Dendritic cell treated with granulocyte-macrophage colony-stimulating factor and Interleukin-4, amounts not matched to agents 40 ng/mL and 50 ng/mL, for 4 days (primary cell): ENCODE measurements at regions not wholly inside any gene's neighbourhood (a gene's known extent, or its start where the extent isn't known, plus 50 kb on each side); places are given as distances from the start of the nearest gene placed in this dataset.

Experiments used
- H3K27ac Mint-ChIP-seq: one replicate; pipeline ENCODE4 v1.8.0; 2022; ENCODE audit warnings: mild to moderate bottlenecking, mixed read lengths
- H3K27me3 Mint-ChIP-seq: one replicate; pipeline ENCODE4 v1.8.0; 2022; ENCODE audit warnings: mild to moderate bottlenecking, mixed read lengths
- H3K36me3 Mint-ChIP-seq: one replicate; pipeline ENCODE4 v1.8.0; 2022; ENCODE audit warnings: low read depth, mixed read lengths
- H3K4me1 Mint-ChIP-seq: one replicate; pipeline ENCODE4 v1.8.0; 2022; ENCODE audit warnings: low read depth, mixed read lengths
- H3K4me3 Mint-ChIP-seq: one replicate; pipeline ENCODE4 v1.8.0; 2022; ENCODE audit warnings: mild to moderate bottlenecking, moderate library complexity, mixed read lengths
- H3K9me3 Mint-ChIP-seq: one replicate; pipeline ENCODE4 v1.8.0; 2022; ENCODE audit warnings: mixed read lengths
- intact Hi-C: fragments of 100-400 bp; cut with micrococcal nuclease; formaldehyde crosslinking; loops from one replicate; pipeline ENCODE4 v1.15.0; 2022

DNA sequence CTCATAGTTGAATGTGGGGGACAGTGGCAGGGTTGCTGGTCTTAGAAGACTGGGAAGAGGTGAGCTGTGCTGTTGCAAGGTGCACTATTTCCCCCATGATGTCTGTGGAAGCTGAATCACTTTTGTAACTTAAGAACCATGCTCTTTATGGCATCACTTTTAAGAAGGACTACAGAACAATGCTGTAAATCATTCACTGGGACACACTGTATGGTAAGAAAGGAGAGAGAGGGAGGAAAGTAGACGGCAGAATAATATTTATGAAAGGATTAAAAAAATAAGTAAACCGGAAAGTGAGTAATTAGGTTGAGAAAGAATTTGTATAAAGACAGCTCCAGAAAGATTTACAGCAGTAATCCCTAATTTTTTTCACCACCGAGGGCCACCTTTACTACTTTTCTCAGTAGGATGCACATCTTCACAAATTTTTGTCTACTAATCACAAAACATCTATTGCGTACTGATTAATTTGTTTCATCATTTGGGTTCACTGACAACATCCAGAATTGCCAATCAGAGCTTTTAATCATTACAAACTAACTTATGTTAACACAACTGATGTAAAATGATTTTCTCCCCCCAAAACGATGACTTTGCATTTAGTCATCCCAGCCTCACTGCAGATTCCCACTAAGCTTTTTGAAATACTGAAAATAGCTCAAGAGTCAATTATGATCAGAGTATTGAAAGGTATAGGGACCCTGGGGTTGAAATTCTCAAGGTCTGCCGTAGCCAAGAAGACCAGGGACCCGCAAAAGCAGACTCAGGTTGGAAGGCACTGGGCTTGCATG lies 560.7 kb upstream of the NOX3 start:
- Mint-ChIP-seq H3K9me3 (no peaks in the 10 kb centered on the region), H3K4me3 (no peak overlapping the region), H3K27me3 (no peaks in the 10 kb centered on the region), H3K36me3 (no peaks in the 10 kb centered on the region), H3K27ac (no peak overlapping the region), H3K4me1 (peaks cover 27% of the 10 kb centered on the region)
- intact Hi-C loops, result no loop called here

DNA sequence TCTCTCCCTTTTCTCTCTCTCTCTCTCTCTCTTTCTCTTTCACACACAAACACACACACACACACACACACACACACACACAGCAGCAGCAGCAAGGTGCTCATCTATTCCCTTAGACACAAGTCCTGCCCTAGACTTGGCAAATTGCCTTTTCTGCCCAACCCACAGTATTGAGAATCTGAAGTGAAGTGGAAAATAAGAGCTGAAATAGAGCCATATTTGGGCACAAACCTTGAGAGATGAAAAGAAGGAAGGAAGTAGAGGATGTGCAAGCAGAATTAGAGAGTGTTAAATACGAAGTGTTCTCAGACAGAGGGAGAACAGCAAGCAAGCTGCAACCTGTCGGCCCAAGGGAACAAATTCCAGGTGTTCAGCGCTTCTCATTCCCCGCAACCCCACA lies 557.5 kb upstream of the NOX3 start:
- H3K36me3 Mint-ChIP-seq, result no peaks in the 10 kb centered on the region
- H3K27ac Mint-ChIP-seq, result no peak overlapping the region
- H3K9me3 Mint-ChIP-seq, result no peaks in the 10 kb centered on the region
- no peaks in the 10 kb centered on the region for H3K27me3 Mint-ChIP-seq
- H3K4me1 Mint-ChIP-seq, result peaks cover 32% of the 10 kb centered on the region
- no peak overlapping the region for H3K4me3 Mint-ChIP-seq
- intact Hi-C loops, result no loop called here

DNA sequence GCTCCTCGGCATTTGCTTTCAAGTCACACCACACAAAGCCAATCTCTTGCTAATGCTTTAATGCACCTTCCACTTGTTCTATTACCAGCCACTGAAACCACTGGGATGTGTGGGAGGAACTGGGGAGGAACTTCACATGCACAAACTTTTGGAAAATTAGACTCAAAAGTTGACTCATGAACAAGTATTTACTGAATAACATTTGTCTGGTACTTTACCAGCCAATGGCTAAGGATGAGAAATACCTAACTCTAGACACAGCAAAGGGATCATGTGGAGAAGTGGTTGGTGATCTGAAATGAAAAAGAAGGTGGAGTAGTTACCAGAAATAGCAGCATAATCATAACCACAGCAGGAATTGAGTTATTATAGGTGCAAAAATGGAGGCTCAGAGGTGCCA lies 554.0 kb upstream of the NOX3 start:
- H3K27me3 Mint-ChIP-seq, result no peaks in the 10 kb centered on the region
- no peak overlapping the region for H3K4me3 Mint-ChIP-seq
- peaks cover 23% of the 10 kb centered on the region for H3K4me1 Mint-ChIP-seq
- H3K36me3 Mint-ChIP-seq, result no peaks in the 10 kb centered on the region
- no peaks in the 10 kb centered on the region for H3K9me3 Mint-ChIP-seq
- intact Hi-C loops, result no loop called here
- no peak overlapping the region for H3K27ac Mint-ChIP-seq

DNA sequence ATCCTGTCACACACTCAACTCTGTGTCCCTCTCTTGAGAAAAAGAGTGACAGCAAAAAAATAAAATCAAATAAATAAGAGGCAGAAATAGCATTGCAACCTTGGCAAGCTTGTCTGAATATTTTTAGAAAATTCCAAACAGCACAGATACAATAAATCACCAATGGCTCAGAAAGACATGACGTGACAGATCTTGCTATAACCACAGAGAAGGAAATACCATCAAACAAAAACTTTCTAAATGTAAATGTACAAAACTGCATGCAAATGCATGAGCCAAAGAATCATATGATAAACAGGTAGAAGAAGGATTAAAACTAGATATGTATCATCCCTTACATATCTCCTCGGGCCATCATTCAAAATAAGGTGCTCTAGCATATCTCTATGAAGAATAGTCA lies 549.2 kb upstream of the NOX3 start:
- no peaks in the 10 kb centered on the region for H3K9me3 Mint-ChIP-seq
- no peak overlapping the region for H3K4me3 Mint-ChIP-seq
- intact Hi-C loops, result no loop called here
- no peaks in the 10 kb centered on the region for H3K27me3 Mint-ChIP-seq
- H3K27ac Mint-ChIP-seq, result no peak overlapping the region
- H3K36me3 Mint-ChIP-seq, result no peaks in the 10 kb centered on the region
- H3K4me1 Mint-ChIP-seq, result peaks cover 4% of the 10 kb centered on the region

DNA sequence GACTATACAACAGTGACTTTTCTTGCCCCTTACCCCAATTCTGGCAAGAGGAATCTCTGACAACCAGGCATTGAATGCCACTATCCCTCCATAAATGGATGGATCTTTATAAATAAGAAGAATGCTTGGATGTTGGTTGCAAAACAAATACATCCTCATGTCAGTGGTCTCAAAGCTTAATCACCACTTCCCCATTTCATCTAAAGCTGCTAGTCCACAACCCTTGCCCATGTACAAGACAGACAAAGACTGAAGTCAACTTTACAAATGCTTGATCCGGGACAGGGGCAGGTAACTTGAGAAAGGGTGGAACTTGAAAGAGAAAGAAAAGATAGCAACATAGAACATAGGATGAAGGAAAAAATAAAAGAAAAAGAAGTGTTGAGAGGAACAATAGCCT lies 540.5 kb upstream of the NOX3 start:
- intact Hi-C loops, result no loop called here
- H3K9me3 Mint-ChIP-seq, result peaks cover 18% of the 10 kb centered on the region
- no peaks in the 10 kb centered on the region for H3K36me3 Mint-ChIP-seq
- peaks cover 33% of the 10 kb centered on the region for H3K4me1 Mint-ChIP-seq
- H3K27me3 Mint-ChIP-seq, result peaks cover 2% of the 10 kb centered on the region
- H3K27ac Mint-ChIP-seq, result no peak overlapping the region
- no peak overlapping the region for H3K4me3 Mint-ChIP-seq

DNA sequence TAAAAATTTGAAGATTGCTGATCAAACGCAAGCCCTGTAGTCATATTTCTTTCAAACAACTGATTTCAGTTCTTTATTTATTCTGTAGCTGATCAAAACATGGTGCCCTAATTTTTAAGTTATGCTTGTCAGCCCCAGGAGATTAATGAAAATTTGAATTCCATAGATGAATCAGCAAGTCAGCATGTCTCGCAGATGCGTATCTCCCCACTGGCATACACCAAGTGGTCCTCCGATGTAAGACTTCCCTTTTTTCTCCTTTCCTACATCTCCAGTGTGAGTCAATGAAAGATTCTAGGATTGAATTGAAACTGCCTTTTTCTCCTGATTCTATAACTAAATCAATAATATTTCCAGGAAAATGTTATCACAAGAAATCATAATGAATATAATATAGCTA lies 539.6 kb upstream of the NOX3 start:
- H3K27me3 Mint-ChIP-seq, result peaks cover 2% of the 10 kb centered on the region
- no peak overlapping the region for H3K27ac Mint-ChIP-seq
- peaks cover 18% of the 10 kb centered on the region for H3K9me3 Mint-ChIP-seq
- no peaks in the 10 kb centered on the region for H3K36me3 Mint-ChIP-seq
- intact Hi-C loops, result no loop called here
- no peak overlapping the region for H3K4me3 Mint-ChIP-seq
- peaks cover 33% of the 10 kb centered on the region for H3K4me1 Mint-ChIP-seq

DNA sequence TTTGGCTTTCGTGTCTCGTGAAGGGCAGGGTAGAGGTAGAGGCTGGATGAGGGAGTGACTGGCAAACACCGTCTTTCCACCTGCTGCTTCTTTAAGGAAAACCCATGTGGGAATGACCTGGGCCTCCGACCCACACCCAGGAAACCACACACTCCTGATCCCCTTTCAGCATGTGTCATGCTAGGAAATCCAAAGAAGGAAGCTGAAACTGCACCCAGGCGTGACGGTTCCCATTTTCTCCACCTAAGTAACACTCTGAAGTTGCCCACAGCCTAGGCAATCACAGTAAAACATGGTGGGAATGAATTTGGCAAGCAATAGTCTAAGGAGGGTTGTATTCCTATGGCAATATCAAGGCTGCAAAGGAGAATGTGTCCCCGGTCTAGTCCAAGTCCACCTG lies 538.4 kb upstream of the NOX3 start:
- H3K36me3 Mint-ChIP-seq, result no peaks in the 10 kb centered on the region
- H3K27ac Mint-ChIP-seq, result peak overlapping the region; percentile 52

DNA sequence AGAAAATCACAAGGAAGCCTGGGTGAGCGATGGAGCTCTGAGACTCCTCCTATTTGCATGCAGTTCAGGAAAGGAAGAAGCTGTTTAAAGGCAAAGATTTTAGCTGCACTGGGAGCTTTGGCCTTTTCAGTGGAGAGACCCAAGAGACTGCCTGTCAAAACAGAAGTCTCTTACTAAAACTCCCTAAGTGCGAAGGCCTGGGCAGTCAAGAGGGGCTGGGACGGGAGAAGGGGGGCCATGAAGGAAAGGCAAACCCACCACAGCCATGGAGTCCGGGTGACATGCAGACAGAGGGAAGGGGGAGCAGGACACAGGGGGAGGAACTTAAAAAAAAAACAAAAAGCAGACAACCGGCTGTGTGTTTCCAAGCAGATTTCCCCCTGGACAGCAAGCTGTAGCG lies 537.6 kb upstream of the NOX3 start:
- H3K27me3 Mint-ChIP-seq, result peaks cover 2% of the 10 kb centered on the region
- intact Hi-C loops, result no loop called here
- peak overlapping the region; percentile 33 for H3K27ac Mint-ChIP-seq
- peaks cover 33% of the 10 kb centered on the region for H3K4me1 Mint-ChIP-seq
- H3K9me3 Mint-ChIP-seq, result peaks cover 13% of the 10 kb centered on the region
- H3K4me3 Mint-ChIP-seq, result no peak overlapping the region
- H3K36me3 Mint-ChIP-seq, result no peaks in the 10 kb centered on the region

More for the DNA sequence above, 538.4 kb upstream of the NOX3 start:
- Mint-ChIP-seq H3K4me1 (peaks cover 33% of the 10 kb centered on the region), H3K9me3 (peaks cover 18% of the 10 kb centered on the region), H3K4me3 (no peak overlapping the region), H3K27me3 (peaks cover 2% of the 10 kb centered on the region)
- intact Hi-C loops, result no loop called here

DNA sequence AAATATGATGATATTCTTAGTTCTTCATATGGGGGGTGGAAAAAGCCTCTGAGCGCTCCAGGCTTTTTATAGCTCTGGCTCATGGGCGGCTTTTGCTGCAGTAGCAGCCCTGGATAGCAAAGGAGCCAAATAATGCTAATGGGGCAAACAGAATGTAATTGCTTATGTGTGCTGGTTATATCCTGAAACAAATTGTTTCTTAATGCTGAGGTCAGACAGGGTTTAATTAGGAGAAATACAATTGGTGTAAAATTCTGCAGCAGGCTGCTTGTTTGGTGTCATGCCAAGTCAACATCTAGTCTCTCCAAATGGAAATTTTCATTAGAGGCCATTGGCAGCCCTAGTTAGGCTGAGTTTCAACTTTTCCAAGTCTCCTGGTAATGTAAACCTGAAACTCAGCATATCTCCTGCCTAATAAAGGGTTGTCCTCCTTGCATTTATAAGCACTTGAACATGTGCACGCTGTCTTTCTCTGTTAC lies 530.1 kb upstream of the NOX3 start:
- intact Hi-C loops, result no loop called here
- Mint-ChIP-seq H3K36me3 (no peaks in the 10 kb centered on the region), H3K9me3 (no peaks in the 10 kb centered on the region), H3K27me3 (no peaks in the 10 kb centered on the region), H3K4me1 (no peaks in the 10 kb centered on the region), H3K27ac (no peak overlapping the region), H3K4me3 (no peak overlapping the region)

DNA sequence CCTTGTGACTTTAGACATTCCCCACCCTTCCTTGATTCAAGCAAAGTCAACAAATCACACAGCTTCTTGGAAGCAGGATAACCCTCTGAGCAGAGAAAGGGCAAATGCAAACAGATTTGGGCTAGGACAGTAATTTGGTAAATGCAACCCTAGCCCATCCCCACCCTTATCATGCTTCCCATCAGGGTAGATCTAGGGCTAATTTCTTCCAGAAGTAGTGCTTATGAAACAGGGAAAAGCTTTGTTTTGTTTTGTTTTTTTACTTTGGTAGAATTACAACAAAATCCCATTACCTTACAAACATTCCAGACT lies 525.1 kb upstream of the NOX3 start:
- Mint-ChIP-seq H3K27me3 (no peaks in the 10 kb centered on the region), H3K36me3 (no peaks in the 10 kb centered on the region), H3K4me1 (no peaks in the 10 kb centered on the region), H3K4me3 (no peak overlapping the region), H3K9me3 (no peaks in the 10 kb centered on the region), H3K27ac (no peak overlapping the region)
- intact Hi-C loops, result no loop called here

DNA sequence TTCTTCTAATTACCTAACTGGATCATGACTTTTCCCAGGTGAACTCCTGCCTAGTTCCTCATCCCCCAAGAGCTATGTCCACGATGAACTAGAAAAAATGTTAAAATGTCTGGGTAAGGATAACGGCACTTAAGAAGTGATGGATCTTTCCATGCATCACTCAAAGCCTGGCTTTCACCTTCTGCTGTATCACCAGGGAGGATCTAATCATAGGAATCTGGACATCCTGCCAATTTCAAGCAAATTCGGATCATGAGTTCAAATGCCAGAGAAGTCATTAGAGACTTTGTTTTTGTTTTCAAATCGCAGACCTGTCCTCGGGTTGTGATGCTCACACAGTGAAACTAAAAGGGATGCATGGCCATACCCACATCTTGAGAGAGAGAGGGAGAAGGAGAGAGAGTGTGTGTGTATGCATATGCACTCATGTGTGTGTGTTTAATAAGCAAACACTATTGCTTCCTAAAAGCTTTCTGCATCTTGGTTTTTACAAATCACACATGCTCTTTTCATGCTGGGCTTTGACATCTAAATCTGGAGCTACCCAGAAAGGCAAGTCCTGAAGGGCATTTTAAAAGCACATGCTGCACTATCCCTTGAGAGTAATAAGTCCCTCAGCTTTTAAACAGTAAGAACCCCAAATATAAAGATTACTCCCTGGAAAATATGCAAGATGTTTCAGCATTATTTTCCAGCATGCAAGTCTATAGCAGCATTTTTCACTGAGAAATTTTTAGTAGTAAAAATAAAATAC lies 524.6 kb upstream of the NOX3 start:
- H3K27ac Mint-ChIP-seq, result no peak overlapping the region
- intact Hi-C loops, result no loop called here
- no peaks in the 10 kb centered on the region for H3K36me3 Mint-ChIP-seq
- no peaks in the 10 kb centered on the region for H3K9me3 Mint-ChIP-seq
- no peaks in the 10 kb centered on the region for H3K4me1 Mint-ChIP-seq
- H3K4me3 Mint-ChIP-seq, result no peak overlapping the region
- no peaks in the 10 kb centered on the region for H3K27me3 Mint-ChIP-seq

DNA sequence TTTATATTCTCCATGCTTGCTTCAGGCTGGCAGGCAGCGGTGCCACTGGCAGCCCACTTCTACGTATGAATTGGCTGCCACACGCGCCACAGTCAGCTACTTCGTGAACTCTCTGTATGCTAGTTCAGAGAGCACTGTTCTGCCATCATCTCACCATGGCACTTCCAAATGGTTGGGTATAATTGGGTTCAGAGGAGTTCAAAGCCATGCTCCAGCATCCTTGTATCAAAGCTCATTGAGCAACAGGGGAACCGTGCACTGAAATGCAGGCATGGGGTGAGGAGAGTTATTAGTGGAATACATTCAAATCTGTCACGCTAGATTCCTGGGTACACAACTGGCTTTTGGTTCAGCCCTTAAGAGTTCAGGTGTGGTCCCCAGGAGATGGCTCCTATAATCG lies 519.9 kb upstream of the NOX3 start:
- intact Hi-C loops, result no loop called here
- Mint-ChIP-seq H3K27ac (no peak overlapping the region), H3K36me3 (no peaks in the 10 kb centered on the region), H3K4me1 (peaks cover 22% of the 10 kb centered on the region), H3K9me3 (no peaks in the 10 kb centered on the region), H3K27me3 (no peaks in the 10 kb centered on the region), H3K4me3 (no peak overlapping the region)

DNA sequence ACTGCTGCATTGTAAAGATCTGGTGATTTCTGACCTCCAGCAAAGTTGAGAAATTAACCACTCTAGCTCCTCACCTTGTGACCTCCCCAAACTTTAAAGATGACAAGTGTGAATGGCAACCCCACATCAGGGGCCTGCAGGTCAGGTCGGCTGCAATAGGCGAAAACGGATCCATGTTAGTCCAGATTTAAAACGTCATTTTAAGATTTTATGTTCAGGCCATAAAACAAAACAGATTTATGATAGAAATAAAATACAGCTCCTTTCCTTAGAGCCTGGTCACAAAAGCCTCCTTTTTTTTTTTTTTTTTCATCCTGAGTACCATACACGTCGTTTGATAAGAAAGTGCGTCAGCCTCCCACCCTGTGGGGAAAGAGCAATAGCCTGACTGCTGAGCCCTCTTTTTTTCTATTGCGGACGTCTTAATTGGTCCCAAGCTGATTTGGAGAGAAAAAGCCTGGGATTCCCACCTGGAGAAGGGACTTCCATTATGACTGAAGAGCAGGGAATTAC lies 519.2 kb upstream of the NOX3 start:
- no peak overlapping the region for H3K4me3 Mint-ChIP-seq

DNA sequence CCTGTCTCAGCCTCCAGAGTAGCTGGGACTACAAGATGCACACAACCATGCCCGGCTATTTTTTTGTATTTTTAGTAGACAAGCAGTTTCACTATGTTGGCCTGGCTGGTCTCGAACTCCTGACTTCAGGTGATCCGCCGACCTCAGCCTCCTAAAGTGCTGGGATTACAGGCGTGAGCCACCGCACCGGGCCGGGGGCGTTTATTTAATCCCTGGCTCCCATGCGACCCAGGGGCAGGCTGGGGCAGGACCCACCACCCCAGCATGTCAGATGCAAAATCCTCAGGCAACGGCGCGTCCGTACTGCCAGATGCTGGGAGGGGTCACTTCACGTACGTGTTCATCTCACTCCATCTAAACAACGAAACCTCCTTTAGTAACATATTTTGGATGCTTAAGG lies 518.7 kb upstream of the NOX3 start:
- H3K36me3 Mint-ChIP-seq, result no peaks in the 10 kb centered on the region
- intact Hi-C loops, result no loop called here
- H3K9me3 Mint-ChIP-seq, result no peaks in the 10 kb centered on the region
- no peak overlapping the region for H3K4me3 Mint-ChIP-seq
- peaks cover 22% of the 10 kb centered on the region for H3K4me1 Mint-ChIP-seq
- no peak overlapping the region for H3K27ac Mint-ChIP-seq
- no peaks in the 10 kb centered on the region for H3K27me3 Mint-ChIP-seq

More for the DNA sequence above, 519.2 kb upstream of the NOX3 start:
- Mint-ChIP-seq H3K9me3 (no peaks in the 10 kb centered on the region), H3K4me1 (peaks cover 22% of the 10 kb centered on the region), H3K36me3 (no peaks in the 10 kb centered on the region), H3K27ac (no peak overlapping the region), H3K27me3 (no peaks in the 10 kb centered on the region)
- intact Hi-C loops, result no loop called here
